HuH-7.5 (cell line): ENCODE measurements at regions not wholly inside any gene's neighbourhood (a gene's known extent, or its start where the extent isn't known, plus 50 kb on each side); places are given as distances from the start of the nearest gene placed in this dataset.
"Not testable (repeated sequence)": the region's sequence is repeated elsewhere in the genome, so short reads cannot be mapped to it uniquely, and the experiment has no call there.

Source experiments
- DNase-seq: peaks from one replicate; pipeline ENCODE4 v3.0.0; 2011; ENCODE audit warnings: low spot score

DNA sequence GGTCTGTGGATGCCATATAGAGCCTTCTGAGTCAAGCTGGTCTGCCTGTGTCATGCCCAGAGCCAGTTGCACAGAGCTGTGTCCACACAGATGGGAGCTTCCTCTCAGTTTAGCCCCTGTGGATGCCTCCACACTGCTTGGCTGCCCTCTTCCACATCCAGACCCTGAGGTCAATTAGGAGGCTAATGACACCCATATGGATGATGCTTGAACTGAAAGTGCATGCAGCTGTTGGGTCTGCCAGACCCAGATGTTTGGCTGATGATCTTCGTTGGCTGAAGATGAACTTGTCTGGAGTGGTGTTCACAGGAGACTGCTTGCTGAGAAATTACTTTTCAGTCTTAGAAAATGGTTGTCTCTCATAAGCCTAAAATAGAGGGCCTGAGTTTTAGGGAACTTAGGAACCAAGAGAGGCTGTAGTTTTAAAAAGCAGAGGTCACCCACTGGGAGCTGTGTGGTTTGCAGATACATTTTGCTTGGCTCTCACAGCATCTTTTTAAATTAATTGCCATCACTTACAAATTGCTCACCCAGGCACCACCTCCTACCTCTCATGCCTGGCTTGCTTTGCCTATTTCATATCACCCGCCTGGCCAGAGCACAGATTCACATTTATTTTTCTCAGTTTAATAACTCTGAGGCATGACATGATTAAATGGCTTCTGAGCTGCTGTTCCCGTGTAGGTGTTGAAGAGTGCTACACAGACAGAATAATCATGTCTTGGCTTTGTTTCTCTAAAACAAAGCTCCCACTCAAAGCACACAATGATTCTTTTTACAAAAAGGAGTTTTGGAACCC is 176.1 kb downstream of the MINAR1 start:
- no peak for DNase-seq

DNA sequence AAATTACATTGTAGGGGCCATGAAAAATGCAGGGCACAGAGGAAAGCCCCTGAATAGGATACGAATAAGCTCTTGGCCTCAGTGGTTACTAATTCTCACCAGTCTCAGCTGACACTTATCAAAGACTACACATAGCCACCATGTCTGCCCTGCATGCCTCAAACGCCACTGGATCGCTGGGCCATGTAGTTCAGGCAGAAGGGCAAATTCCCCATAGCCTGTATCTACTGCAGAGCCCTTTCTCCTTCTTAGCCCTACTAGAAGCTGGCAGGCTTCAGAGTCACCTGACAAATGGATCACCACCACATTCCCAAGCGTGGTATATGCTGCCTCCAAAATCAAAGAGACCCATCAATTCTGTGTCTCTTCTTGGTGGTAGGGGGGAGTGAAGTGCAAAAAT is 177.4 kb downstream of the MINAR1 start:
- no peak for DNase-seq

GRCh38 chr15:79610021-79610420 is 177.9 kb downstream of the MINAR1 start:
- DNase-seq: no peak

DNA sequence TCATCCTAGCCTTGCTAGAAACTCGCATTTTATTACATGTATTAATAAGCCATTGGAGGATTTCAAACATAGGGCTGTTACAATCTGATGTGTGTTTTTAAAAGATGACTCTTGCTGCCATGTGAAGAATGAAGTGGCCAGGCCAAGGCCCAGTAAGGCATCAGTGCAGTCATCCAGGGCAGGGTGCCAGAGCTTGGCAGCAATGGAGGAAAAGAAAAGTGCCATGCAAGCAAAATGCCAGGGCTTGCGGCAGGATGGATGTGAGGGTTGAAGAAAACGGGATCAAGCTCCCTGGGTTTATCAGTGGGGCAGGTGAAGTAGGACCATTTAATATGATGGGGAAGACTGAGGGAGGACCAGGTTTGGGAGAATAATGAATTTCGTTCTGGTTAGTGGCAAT is 183.6 kb downstream of the MINAR1 start:
- DNase-seq: no peak

DNA sequence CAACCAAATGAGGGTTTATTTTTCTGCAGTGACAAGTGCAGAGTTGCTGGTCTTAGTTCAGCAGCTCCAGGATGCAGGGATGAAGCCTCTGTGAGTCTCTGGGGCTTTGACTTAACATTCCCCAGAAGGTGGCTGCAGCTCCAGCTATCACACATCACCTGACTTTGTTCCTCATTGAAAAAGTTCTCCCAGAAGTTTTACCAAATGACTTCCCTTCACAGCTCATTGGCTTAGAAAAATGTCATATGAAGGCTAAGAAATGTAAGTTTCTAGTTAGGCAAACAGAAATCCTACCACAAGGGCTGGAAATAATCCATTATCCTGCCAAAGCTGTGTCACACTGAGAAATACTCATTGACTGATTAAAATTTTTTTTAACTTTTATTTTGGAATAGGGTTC is 184.9 kb downstream of the MINAR1 start:
- DNase-seq: no peak

GRCh38 chr15:79620112-79620857 is 188.1 kb downstream of the MINAR1 start:
- no peak for DNase-seq

- DNase-seq: not testable (repeated sequence)
Measured at GRCh38 chr15:79621805-79622204, 189.7 kb downstream of the MINAR1 start.

GRCh38 chr15:79623488-79623887 is 191.4 kb downstream of the MINAR1 start:
- no peak for DNase-seq

- DNase-seq: no peak
Measured at GRCh38 chr15:79629687-79630086, 197.6 kb downstream of the MINAR1 start.

- no peak for DNase-seq
Measured at GRCh38 chr15:79632457-79632856, 200.3 kb downstream of the MINAR1 start.

GRCh38 chr15:79635149-79635771 is 203.1 kb downstream of the MINAR1 start:
- DNase-seq: peak; percentile 51

- no peak for DNase-seq
Measured at GRCh38 chr15:79635897-79636561, 203.9 kb downstream of the MINAR1 start.

GRCh38 chr15:79640206-79640605 is 208.1 kb downstream of the MINAR1 start:
- DNase-seq: no peak

DNA sequence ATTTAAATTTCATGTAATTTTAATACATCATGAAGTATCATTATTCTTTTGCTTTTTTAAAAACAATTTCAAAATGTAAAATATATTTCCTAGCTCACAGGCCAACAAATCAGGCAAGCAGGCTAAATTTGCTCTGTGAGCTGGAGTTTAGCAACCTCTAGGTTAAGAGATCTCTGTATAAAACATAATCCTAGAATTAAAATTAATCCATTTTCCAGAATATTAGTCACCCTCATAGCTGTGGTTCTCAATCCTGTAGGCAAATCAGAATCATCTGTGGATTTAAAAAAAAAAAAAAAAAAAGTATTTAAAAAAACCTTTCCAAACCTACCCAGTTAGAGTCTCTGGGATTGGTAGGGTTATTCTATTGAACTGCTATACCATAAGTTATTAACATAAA is 209.7 kb downstream of the MINAR1 start:
- DNase-seq: no peak

- no peak for DNase-seq
Measured at GRCh38 chr15:79643393-79643792, 211.3 kb downstream of the MINAR1 start.

- no peak for DNase-seq
Measured at GRCh38 chr15:79644091-79644490, 212.0 kb downstream of the MINAR1 start.

- not testable (repeated sequence) for DNase-seq
Measured at GRCh38 chr15:79652972-79653371, 220.8 kb downstream of the MINAR1 start.

DNA sequence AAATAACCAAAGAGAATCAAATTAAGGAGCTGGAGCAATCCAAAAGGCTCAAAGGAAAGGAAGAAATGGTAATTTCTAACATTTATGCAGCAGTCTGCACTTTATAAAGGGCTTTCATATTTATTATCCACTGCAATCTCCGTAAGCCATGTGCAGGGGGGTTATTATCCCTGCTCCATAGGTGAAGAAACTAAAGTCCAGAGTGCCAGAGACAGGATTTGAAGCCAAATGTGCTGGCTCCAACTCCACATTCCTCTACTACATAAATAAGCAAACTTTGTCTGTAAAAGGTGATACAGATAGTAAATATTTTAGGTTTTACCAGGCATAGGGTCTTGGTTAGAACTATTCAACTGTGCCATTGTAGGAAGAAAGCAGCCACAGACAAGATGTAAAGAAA is 221.4 kb downstream of the MINAR1 start:
- no peak for DNase-seq

DNA sequence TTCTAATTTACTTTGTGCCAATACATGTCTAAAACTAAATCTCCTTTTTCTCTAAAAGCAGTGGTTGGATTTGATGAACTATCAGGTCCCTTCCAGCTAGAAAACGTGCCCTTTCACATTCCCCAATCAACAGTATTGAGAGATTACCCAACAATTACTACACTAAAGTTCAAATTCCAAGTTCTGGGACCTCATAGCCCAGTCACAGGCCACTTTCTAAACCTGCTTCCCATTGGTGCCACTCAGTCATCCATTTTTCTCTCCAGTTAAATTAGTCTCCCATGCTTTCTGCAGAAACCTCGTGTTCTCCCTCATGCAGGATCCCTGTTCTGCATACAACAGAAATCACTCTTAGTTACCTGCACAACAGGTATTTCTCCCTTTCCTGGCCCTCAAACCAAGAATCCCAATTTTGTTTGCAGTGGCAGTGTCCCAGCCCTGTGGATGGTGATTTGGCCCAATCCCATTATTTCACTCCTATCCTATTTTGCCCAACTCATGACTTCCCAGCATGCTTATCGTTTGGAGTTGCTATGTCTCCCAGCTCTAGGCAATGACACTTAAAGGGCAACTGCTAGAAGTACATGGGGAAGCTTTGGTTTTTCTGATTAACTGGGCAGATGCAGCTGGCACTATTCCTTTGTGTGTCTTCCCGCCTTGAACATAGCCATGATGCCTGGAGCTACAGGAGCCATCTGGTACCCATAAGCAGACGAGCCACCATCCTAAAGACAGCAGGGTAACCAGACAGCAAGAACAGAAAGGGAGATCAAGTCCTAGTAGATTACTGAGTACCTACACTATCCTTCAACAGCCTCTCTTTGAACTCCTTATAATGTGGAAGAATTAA is 224.2 kb downstream of the MINAR1 start:
- DNase-seq: no peak

- DNase-seq: peak; percentile 29
Measured at GRCh38 chr15:79657722-79658121, 225.6 kb downstream of the MINAR1 start.

DNA sequence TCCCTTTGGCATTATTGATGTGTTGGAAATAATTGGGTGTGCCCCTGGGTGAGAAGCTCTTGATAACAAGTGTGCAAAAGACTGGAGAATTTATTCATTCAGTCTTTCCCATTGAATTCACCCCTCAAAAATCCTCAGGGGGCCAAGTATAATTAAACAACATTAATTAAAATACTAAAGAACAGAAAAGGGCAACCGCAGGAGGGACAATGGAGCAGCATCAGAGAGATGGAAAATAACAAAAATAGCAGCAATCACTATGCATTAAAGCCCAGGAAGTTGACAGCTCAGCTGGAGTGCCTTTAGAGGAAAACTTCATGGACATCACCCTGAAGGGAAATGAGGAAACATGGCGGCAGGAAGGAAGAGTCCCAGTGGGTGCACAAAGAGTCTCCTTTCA is 227.6 kb downstream of the MINAR1 start:
- no peak for DNase-seq

- DNase-seq: no peak
Measured at GRCh38 chr15:79661411-79661810, 229.3 kb downstream of the MINAR1 start.
